ENCODE measurements at regions not wholly inside any gene's neighbourhood (a gene's known extent, or its start where the extent isn't known, plus 50 kb on each side); places are given as distances from the start of the nearest gene placed in this dataset.

- intact Hi-C loops (cut with DNase I), result no loop called here
- Histone ChIP-seq H3K27me3 (no peaks in the 10 kb centered on the region), H3K36me3 (replicated peaks in 1 of 2; ENCODE audit: insufficient read depth in 1 of 2, low read depth in 2 of 2) (no peaks in the 10 kb centered on the region), H3K27ac (no peak overlapping the region), H3K9me3 (no peaks in the 10 kb centered on the region), H3K4me3 (no peak overlapping the region), H3K4me1 (no peaks in the 10 kb centered on the region)
- TF ChIP-seq POLR2A (IDR thresholded peaks at IDR 0.05) (no peak), CTCF (IDR thresholded peaks at IDR 0.05) (no peak)
- 74 to 82% methylated on average over 5 of the region's 5 CpGs for WGBS, 2 donors
- ATAC-seq (no peak), DNase-seq (no peak)
These were observed 69.2 kb upstream of the EPS8L3 start for GRCh38 chr1:109832945-109833344.

- Histone ChIP-seq H3K36me3 (replicated peaks in 1 of 2; ENCODE audit: insufficient read depth in 1 of 2, low read depth in 2 of 2) (no peaks in the 10 kb centered on the region), H3K27ac (no peak overlapping the region), H3K4me1 (no peaks in the 10 kb centered on the region), H3K9me3 (no peaks in the 10 kb centered on the region), H3K4me3 (no peak overlapping the region), H3K27me3 (no peaks in the 10 kb centered on the region)
- WGBS, 2 donors, result 76 to 82% methylated on average over 8 of the region's 8 CpGs
- intact Hi-C loops (cut with DNase I), result no loop called here
- no peak for ATAC-seq
- no peak for TF ChIP-seq CTCF (IDR thresholded peaks at IDR 0.05)
- no peak for DNase-seq
These were observed 65.2 kb upstream of the EPS8L3 start for GRCh38 chr1:109828756-109829505.

GRCh38 chr1:109827986-109828385, 64.3 kb upstream of the EPS8L3 start:
- no peaks in the 10 kb centered on the region for H3K9me3 ChIP-seq
- intact Hi-C loops (cut with DNase I), result no loop called here
- no peak for DNase-seq
- H3K4me1 ChIP-seq, result no peaks in the 10 kb centered on the region
- 90 to 93% methylated on average over 4 to 7 of the region's 7 CpGs for WGBS, 2 donors
- H3K27ac ChIP-seq, result no peak overlapping the region
- H3K27me3 ChIP-seq, result no peaks in the 10 kb centered on the region
- ATAC-seq, result no peak
- no peak for TF ChIP-seq CTCF (IDR thresholded peaks at IDR 0.05)
- no peak for TF ChIP-seq POLR2A (IDR thresholded peaks at IDR 0.05)
- H3K4me3 ChIP-seq, result no peak overlapping the region
- no peaks in the 10 kb centered on the region for H3K36me3 ChIP-seq (replicated peaks in 1 of 2; ENCODE audit: insufficient read depth in 1 of 2, low read depth in 2 of 2)

GRCh38 chr1:109827466-109827865, 63.7 kb upstream of the EPS8L3 start:
- Histone ChIP-seq H3K27me3 (no peaks in the 10 kb centered on the region), H3K9me3 (no peaks in the 10 kb centered on the region), H3K36me3 (replicated peaks in 1 of 2; ENCODE audit: insufficient read depth in 1 of 2, low read depth in 2 of 2) (no peaks in the 10 kb centered on the region), H3K4me1 (no peaks in the 10 kb centered on the region), H3K4me3 (no peak overlapping the region), H3K27ac (no peak overlapping the region)
- TF ChIP-seq POLR2A (IDR thresholded peaks at IDR 0.05) (no peak), CTCF (IDR thresholded peaks at IDR 0.05) (no peak)
- WGBS, 2 donors, result 73 to 90% methylated on average over 4 of the region's 4 CpGs
- DNase-seq (no peak), ATAC-seq (no peak)
- intact Hi-C loops (cut with DNase I), result no loop called here

GRCh38 chr1:109826930-109827349, 63.2 kb upstream of the EPS8L3 start:
- H3K27me3 ChIP-seq, result no peaks in the 10 kb centered on the region
- H3K9me3 ChIP-seq, result no peaks in the 10 kb centered on the region
- 70 to 82% methylated on average over 10 of the region's 10 CpGs for WGBS, 2 donors
- no peak overlapping the region for H3K27ac ChIP-seq
- no peak for TF ChIP-seq CTCF (IDR thresholded peaks at IDR 0.05)
- ATAC-seq, result no peak
- no peaks in the 10 kb centered on the region for H3K4me1 ChIP-seq
- H3K36me3 ChIP-seq (replicated peaks in 1 of 2; ENCODE audit: insufficient read depth in 1 of 2, low read depth in 2 of 2), result no peaks in the 10 kb centered on the region
- intact Hi-C loops (cut with DNase I), result no loop called here
- H3K4me3 ChIP-seq, result no peak overlapping the region
- DNase-seq, result no peak
